D721Med (cell line): ENCODE measurements at regions not wholly inside any gene's neighbourhood (a gene's known extent, or its start where the extent isn't known, plus 50 kb on each side); places are given as distances from the start of the nearest gene placed in this dataset.
"Not testable (repeated sequence)": the region's sequence is repeated elsewhere in the genome, so short reads cannot be mapped to it uniquely, and the experiment has no call there.

ENCODE experiments used
- DNase-seq: peaks from one replicate; pipeline ENCODE4 v3.0.0; 2011; ENCODE audit warnings: low spot score; ENCODE audit not compliant: insufficient read length
- FAIRE-seq: peaks from 2 replicates; lab custom pipeline; 2011; peaks lifted over from hg19 to GRCh38; lab: Jason Lieb, UNC
- TF ChIP-seq, protein P1 (sequence below): IDR thresholded peaks from 2 replicates; pipeline ENCODE4 v1.5.1; 2012; ENCODE audit warnings: mild to moderate bottlenecking, control low read depth; ENCODE audit not compliant: insufficient read depth; ENCODE audit errors: missing control alignments

DNA sequence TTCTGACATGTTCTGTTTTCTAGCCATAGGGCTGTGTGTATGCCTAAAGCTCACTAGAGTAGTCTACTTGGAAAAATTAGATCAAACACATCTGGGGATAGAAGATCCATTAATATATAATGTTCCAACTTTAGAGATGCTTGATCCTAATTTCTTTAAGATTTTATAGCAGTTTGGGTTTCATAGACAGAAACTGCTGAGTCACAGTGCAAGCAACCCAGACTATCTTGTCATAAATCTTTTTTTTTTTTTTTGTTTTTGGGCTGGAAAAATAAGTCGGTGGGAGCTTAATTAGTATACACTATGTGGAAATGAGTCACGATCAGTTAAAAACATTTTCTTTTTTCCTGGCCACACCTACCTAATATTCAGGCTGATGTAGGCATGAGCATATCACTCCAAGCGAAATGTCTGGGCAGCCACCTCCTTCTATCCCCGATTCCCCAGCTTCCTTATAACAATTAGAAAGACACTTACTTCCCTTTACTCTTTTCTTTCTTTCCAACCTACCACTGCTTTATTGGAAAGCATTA, 58.2 kb upstream of the CASK start:
- DNase-seq = no peak
- TF ChIP-seq, protein P1, sequence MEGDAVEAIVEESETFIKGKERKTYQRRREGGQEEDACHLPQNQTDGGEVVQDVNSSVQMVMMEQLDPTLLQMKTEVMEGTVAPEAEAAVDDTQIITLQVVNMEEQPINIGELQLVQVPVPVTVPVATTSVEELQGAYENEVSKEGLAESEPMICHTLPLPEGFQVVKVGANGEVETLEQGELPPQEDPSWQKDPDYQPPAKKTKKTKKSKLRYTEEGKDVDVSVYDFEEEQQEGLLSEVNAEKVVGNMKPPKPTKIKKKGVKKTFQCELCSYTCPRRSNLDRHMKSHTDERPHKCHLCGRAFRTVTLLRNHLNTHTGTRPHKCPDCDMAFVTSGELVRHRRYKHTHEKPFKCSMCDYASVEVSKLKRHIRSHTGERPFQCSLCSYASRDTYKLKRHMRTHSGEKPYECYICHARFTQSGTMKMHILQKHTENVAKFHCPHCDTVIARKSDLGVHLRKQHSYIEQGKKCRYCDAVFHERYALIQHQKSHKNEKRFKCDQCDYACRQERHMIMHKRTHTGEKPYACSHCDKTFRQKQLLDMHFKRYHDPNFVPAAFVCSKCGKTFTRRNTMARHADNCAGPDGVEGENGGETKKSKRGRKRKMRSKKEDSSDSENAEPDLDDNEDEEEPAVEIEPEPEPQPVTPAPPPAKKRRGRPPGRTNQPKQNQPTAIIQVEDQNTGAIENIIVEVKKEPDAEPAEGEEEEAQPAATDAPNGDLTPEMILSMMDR = no peak
- no peak for FAIRE-seq

DNA sequence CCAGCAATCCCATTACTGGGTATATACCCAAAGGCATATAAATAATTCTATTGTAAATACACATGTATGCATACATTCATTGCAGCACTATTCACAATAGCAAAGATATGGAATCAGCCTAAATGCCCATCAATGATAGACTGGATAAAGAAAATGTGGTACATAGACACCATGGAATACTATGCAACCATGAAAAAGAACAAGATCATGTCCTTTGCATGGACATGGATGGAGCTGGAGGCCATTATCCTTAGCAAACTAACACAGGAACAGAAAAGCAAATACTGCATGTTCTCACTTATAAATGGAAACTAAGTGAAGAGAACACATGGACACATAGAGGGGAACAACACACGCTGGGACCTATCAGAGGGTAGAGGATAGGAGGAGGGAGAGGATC, 51.3 kb upstream of the CASK start:
- DNase-seq, FAIRE-seq: not testable (repeated sequence)

DNA sequence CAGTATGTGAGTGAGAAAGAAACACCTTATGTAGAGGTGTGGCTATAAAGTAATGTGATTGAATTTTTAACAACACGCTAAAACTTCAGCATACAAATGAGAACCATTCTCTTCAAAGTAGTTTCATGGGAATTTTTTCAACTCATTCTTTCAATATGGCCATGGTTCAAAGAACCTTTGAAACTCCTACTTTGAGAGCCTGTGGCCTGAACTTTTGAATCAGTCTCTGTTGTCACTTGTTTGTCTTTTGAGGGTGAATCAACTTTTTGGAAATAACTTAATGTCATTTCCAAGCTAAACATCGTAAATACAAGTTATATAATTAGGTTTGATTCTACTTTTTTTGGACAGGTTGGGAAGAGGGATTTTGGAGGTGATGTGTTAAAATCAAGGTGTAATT, 49.9 kb upstream of the CASK start:
- no peak for DNase-seq
- TF ChIP-seq, protein P1 = no peak
- no peak for FAIRE-seq
